Dermis microvascular lymphatic vessel endothelial cell (primary cell): ENCODE measurements at regions not wholly inside any gene's neighbourhood (a gene's known extent, or its start where the extent isn't known, plus 50 kb on each side); places are given as distances from the start of the nearest gene placed in this dataset.

ENCODE experiments used
- DNase-seq, 2 donors: peaks; one replicate each; pipeline versions ENCODE4 v3.0.0 to v3.0.0-alpha.2; 2010; ENCODE audit warnings: low read depth in 2 of 2

DNA sequence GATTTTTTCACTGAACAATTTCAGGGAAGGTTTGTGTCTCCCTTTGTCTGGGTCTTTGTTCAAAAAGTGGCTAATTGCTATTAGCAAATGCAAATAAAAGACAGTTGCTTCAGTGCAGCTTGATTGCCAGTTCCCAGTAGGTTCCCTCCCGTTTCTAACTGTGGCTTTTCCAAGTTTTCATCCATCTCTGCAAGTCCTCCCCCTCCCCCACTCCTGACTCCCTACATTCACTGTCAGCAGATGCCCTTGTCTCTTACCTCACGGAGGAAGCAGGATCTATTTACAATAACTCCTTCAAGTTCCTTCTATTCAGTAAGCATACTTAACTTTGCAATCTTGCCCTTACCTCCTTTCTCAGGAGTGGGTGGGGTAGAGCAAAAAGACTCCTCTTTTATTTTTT, 55.4 kb upstream of the SCEL start:
- no peak for DNase-seq

DNA sequence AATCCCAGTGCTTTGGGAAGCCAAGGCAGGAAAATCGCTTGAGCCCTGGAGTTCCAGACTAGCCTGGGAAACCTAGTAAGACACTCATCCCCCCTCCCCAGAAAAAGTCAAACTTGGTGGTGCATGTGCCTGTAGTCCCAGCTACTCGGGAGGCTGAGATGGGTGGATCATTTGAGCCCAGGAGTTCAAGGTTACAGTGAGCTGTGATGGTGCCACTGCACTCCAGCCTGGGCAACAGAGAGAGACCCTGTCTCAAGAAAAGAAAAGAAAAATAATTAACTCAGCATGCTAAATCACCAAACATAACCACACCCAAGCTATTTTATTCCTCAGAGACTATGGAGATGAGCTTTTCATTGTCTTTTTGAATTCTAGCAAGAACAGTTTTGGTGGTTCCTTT, 56.2 kb upstream of the SCEL start:
- no peak for DNase-seq

DNA sequence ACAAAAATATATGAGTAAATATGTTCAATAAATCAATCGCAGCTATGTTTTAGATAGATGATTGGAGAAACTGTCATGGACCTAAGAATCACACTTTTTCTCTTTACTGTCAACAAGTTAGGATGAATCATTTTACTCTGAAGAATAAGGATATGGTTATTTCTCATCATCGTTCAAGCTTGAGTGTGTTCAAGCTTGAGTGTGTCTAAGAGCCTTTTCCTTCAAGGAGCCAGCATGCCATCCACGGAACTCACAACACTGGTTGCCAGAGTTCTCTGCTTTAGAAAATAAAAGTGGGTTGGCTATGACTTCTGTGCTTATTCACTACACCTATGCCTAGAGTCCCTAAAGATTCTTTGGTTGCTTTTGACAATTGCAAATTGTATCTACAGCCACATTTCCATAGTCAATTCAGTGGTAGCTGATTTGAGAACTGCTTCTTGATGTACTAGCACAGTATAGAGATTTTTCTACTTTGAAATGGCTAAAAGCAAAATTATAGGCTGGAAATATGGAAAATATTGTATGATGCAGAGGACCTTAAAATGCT, 58.1 kb upstream of the SCEL start:
- no peak for DNase-seq

DNA sequence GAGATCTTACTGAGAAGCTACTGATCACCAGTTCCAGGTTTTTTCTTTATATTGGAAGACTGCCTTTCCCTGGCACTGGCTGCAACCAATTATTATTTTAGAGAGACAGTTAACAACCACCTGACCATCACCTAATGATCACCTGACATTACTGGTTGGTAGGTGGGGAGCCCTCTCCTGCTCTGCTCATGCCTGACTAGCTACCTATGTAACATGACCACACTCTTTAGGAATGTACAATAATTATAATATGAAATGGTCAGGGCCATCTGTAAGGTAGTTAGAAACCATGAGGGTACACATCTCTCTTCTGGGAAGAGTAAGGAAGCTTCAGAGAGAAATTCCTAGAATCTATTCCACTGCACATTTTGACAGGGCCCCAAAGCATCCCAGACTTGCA, 59.0 kb upstream of the SCEL start:
- DNase-seq, result no peak

DNA sequence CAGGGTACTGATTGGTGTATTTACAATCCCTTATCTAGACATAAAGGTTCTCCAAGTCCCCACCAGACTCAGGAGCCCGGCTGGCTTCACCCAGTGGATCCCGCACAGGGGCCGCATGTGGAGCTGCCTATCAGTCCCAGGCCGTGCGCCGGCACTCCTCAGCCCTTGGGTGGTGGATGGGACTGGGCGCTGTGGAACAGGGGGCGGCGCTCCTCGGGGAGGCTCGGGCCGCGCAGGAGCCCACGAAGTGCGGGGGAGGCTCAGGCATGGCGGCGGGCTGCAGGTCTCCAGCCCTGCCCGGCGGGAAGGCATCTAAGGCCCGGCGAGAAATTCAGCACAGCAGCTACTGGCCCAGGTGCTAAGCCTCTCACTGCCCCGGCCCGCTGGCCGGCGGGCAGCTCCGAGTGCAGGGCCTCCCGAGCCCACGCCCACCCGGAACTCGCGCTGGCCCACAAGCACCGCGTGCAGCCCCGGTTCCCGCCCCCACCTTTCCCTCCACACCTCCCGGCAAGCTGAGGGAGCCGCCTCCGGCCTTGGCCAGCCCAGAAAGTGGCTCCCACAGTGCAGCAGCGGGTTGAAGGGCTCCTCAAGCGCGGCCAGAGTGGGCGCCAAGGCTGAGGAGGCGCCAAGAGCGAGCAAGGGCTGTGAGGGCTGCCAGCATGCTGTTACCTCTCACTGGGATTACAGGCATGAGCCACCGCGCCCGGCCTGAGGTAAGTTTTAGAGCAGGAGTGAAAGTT, 60.0 kb upstream of the SCEL start:
- DNase-seq, result no peak

DNA sequence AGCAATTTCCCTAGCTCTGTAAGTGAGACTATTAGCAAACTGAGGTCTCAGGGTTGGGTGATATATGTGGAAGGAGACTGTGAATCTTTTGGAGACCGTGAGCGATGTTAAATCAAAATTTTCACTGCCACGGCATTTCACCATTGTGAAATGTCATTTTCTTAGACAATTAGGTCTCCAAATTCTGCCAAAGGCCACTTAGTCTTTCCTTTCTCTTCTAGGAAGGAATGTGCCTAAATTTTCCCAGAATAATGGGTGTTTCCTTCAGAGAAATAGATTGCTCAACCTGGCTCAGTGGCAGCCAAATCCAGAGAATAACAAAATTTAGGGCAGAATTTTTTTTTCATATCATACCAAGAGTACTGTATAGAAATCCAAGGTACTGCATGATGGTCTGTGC, 64.5 kb upstream of the SCEL start:
- no peak for DNase-seq

DNA sequence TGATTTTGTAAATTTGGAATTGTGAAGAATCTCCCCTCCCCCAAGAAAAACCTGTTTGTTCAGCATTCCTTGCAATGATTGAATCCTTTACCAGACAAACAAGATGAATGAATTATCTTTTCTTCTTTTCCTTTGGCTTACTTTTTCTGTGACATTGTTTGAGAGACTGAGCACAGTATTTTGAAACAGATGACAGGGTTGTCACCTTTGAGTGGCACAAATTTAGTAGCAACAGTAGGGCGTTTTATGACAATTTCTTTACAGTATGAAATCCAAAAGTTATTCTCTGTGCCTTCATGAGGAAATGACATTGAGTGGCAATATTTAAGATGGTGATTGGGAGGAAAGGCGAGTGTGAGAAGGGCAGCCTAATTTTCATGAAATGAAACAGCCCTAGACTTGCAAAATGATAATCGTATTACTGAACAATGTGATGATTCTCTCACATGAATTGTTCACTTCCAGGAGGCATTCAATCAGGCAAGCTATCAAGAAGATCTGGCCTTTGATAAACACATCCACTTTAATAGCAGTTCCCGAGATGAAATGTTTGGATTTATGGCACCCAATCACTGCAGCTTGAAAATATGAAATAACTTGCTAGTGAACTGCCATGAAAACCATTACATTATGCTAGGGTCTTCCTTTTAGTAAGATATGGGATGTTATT, 68.6 kb upstream of the SCEL start:
- DNase-seq, result no peak

DNA sequence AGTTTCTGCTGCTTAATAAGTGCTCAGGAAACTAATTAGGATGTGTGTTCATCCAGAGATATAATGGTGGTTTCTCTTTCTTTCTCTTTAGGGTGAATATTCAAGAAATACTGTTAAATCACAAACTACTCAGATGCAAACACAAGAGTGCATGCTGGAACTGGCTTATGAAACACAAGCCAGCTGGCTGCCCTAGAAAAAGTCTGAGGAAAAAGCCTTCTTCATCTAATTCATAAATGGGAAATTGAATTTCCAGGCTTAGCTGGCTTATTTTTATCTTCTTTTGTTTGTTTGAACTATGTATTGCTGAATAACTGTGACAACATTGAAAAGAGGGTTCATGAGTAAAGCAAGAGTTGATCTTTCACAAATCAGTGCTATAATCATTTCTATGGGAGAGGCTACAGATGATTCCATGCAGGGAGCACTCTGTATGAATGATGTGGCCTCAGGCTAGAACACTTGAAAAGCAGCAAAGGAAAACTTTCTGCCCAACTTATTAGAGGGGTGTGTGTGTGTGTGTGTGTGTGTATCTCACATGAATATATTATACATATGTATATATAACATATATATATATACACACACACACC, 69.8 kb upstream of the SCEL start:
- DNase-seq, result no peak

DNA sequence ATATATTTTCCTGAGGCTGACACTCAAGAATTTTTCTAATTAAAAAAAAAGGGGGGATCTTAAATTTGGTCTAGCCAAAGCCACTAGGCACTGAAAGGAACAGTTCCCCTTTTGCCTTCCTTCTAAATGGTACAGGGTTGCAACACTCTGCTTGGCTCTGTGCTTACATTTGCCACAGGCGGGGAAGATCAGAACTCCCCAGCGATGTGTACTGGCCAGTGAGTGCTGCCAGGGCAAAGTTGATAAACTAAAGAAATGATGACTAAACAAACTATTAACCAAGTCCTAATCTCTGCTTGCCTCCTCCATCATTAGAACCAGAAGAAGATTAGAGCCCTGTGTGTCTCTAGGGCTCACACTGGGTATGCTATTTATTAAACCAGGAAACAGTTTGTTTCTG, 75.3 kb upstream of the SCEL start:
- no peak for DNase-seq

DNA sequence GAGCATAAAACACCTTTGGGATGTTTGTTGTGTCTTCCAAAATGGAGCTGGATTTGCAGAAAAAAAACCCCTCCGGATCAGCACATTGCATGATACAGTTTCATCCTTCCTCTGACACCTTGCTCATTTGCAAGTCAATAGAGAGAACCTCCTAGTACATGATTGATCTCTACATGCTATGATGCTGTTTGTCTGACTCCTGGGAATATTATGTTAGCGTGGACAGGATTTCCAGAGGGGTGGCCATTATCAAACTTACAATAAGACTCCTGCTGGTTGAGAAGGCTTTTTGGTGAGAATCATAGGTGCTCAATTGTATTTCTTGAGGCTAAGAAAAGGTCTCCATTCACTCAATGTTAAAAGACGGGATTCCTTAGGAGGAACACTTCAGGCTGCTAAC, 75.9 kb upstream of the SCEL start:
- DNase-seq, result no peak

DNA sequence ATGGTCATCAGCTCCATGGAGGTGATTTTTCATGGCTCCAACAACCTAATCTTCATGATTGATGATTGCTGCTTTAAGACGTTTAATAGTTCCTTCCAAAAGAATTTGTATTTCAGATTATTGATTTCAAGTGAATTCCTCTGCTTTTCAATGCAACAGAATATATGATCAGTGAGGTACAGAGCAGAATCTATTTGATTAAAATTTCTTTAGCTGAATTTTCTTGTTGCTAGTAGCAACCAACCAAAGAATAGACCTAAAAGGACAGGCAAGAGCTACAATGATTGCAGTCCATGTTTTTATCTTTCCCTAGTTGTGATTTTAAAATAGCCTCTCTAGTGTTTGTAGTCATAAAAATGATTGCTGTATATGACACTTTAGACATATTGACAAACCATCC, 76.8 kb upstream of the SCEL start:
- DNase-seq, result no peak

DNA sequence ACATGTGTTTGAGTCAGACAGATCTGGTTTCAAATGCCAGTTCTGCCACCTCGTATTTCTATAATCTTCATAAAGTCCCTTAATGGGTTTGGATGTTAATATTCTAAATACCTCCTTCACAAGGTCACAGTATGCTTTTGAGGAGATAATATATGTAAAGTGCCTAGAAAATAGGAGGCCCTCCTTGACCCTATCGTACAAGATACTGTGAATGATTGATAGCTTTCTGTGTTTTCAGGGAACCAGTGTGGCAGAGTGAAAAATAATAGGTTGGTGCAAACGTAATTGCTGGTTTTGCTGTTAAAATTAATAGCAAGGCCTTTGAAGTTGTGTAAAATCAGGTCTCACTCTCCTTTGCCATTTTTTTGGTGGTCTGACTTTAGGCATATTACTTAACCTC, 77.5 kb upstream of the SCEL start:
- no peak for DNase-seq

DNA sequence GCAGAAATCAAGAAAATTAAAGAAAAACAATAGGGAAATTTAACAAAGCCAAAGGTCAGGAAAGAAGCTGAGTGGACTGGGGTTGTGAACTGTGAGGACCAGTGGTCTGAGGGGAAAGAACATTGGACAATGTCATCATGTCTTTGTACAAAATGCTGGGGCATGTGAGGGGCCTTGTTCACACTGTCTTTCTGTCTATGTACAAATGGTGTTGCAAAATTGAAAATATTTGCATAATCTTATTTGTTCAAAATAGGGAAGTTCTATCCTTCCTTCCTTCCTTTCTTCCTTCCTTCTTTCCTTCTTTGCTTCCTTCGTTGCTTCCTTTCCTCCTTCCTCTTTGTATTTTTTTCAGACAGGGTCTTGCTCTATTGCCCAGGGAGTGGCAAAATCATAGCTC, 79.2 kb upstream of the SCEL start:
- DNase-seq, result no peak

DNA sequence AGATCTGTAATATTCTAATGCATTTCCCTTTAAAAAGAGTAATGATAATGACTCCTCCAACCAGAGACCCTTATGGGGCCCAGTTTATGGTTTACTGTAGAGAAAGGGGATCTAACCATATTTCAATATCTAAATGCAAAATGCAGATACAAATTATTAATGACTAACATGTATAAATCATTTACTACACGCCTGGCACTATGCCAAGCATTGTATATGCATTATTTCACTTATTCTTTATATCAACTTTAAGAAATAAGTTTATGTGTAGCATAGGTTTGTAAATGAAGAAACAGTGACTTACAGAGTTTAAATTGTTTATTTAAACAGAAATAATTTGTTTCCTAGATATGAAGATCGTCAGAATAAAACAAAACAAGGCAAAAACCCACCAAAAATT, 86.2 kb upstream of the SCEL start:
- DNase-seq, result no peak

DNA sequence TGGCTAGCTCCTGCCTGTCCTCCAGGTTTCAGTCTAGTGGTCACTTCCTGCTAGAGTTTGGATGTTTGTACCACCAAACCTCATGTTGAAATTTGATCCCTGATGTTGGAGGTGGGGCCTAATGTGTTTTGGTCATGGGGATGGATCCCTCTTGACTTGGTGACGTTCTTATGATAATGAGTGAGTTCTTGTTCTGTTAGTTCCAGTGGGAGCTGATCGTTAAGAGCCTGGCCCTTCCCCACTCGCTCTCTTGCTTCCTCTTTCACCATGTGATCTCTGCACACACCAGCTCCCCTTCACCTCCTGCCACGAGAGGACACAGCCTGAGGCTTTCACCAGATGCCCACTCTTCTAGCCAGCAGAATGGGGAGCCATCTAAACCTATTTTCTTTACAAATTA, 86.8 kb upstream of the SCEL start:
- DNase-seq, result no peak

DNA sequence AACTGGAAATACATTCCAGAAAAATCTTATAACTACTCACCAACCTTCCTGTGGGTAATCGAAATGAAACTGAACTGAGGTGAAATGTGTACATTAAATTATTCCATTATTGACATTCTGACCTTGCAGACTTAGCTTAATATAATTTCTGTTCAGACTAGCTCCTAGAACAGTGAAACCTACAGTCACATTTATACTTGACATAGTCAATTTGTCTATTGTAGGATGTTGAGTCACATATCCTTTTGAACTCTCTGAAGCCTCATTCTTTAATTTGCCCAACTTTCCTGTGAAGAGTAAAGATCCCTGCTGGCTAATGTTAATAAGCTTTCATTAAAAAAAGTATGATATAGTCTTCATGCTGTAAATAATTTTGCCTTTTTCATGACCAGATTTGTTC, 92.0 kb upstream of the SCEL start:
- DNase-seq, result no peak

DNA sequence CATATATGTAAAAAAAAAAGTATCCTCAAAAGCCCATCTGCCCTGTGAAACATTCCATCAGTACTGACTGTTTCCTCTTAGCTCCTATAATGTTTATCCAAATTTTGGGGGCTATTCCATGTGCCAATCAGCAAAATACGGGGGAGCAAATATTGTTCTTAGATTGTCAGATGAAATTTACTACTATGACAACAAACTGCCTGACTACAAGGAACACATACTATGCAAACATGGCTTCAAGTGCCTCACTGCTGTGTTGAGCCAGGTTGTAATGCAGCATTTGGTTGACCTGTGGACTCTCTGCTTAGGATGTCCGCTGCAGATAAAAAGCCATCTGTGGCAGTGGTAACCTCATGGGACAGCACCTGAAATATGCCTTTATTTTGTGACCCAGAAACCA, 98.2 kb upstream of the SCEL start:
- no peak for DNase-seq

DNA sequence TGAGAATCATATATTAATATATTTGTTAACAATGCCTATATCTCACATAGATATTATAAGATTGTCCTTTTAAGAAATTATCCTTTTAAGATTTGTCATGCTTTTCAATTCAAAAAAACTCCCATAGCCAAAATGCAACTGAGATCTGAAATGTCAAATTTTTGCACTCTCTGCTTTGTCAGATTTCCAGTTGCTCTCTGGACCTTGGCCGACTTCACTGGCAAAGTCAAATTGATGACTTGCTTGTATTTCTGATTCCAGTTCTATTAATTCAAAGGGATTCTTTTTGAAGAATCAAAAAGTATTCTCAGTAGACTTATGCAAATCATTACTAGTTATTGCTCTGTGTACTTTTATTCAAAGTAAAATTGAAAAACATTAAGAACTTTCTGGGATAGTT, 101.2 kb upstream of the SCEL start:
- no peak for DNase-seq

DNA sequence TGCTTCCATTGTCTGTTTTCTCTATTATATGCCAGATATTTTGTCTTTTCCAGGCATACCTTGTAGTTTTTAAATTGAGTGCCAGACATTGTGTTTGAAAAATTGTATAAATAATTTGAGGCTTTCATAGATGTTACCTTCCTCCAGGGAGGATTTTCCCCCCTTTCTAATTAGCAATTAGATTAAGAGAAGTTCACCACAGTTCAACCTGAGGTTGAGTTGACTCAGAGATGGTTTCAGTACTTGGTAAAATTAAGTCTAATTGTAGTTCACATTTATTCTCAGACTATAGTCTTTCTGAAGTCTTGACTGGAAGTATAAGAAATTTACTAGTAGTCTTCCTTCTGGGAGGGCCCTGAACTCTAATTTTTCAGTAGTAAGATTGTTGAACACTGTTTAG, 104.1 kb upstream of the SCEL start:
- DNase-seq, result no peak

DNA sequence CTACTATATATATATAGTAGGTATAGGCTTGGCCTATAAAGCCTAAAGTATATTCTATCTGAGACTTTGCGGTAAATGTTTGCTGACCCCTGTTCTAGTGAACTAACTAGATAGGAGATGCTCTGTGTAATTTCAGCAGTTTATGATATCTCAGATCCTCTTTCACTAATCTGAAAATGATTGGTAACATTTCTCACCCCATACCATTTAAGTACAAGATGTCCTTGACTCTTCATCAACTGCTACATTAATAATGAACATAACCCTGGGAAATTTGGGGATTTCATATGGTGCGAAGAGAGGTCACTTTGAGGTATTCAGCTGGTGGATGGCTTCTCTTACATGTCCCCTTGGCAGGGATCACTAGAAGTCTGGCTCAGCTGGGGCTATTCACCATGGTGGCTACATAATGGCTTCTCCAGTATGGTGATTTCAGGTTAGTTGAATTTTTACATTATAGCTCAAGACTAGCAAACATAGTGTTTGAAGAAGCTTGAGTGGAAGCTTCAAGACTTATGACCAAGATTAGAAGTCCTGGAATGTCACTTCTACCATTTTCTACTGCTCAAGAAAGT, 103.6 kb upstream of the MYCBP2 start:
- no peak for DNase-seq

DNA sequence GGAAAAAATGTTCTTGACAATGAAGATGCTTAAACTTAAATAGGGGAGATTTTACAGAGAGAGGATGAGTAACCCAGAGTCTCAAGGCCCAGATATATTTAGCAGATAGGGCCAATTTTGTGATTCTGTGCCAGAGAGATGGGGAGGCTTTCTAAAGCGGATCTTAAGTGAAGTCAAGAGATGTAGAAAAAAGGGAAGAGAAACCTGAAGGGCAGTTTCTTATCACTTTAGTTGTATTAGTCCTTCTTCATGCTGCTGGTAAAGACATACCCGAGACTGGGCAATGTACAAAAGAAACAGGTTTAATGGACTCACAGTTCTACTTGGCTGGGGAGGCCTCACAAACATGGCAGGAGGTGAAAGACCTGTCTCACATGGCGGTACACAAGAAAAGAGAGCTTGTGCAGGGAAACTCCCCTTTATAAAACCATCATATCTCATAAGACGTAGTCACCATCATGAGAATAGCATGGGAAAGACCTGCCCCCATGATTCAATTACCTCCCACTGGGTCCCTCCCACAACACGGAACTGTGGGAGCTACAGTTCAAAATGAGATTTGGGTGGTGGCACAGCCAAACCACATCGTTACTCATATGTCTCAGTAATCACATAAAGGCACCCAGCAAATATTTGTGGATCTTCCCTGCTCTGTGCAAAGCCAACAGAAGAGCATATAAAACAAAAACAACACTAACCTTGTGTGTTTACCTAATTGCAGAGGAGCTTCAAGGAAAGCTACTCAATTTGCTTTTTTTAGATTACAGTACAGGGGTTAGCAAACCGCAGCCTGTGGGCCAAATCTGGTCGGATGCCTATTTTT, 102.6 kb upstream of the MYCBP2 start:
- no peak for DNase-seq

DNA sequence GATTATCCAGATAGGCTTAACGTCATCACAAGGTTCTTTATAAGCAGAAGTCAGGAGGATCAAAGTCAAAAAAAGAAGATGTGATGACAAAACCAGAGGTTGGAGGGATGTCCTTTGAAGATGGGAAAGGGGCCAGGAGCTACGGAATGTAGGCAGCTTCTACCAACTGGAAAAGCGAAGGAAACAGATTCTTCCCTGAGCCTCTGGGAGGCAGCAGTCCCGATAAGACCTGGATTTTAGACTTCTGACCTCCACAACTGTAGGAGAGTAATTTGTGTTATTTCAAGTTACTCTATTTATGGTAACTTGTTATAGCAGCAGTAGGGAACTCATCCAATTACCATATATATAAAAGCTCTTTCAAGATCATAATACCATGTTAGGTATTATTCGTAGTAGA, 98.8 kb upstream of the MYCBP2 start:
- no peak for DNase-seq
